ENCODE measurements at regions not wholly inside any gene's neighbourhood (a gene's known extent, or its start where the extent isn't known, plus 50 kb on each side); places are given as distances from the start of the nearest gene placed in this dataset.
"Not testable (repeated sequence)": the region's sequence is repeated elsewhere in the genome, so short reads cannot be mapped to it uniquely, and the experiment has no call there.

- Histone ChIP-seq H3K9ac (replicated peaks; ENCODE audit: extremely low read depth, insufficient read depth, low read length) (no peak overlapping the region), H3K9me1 (replicated peaks; ENCODE audit: control insufficient read depth, extremely low read depth, insufficient read depth, low read length) (no peaks in the 10 kb centered on the region), H3K4me1 (ENCODE audit: control insufficient read depth, extremely low read depth, insufficient read depth, low read length) (no peaks in the 10 kb centered on the region), H2AFZ (ENCODE audit: low read depth, low read length) (no peak overlapping the region), H3K4me3 (replicated peaks in 1 of 3; ENCODE audit: insufficient read depth in 1 of 3, low read depth in 1 of 3, low read length in 3 of 3) (no peak overlapping the region), H3K36me3 (ENCODE audit: control insufficient read depth in 2 of 2, extremely low read depth in 1 of 2, insufficient read depth in 2 of 2, low read length in 2 of 2) (no peaks in the 10 kb centered on the region), H3K4me2 (ENCODE audit: insufficient read depth, low read length) (no peak overlapping the region), H3K9me3 (replicated peaks; ENCODE audit: control insufficient read depth, insufficient read depth, low read length) (no peaks in the 10 kb centered on the region), H3K79me2 (ENCODE audit: control insufficient read depth, insufficient read depth, low read length) (no peaks in the 10 kb centered on the region), H4K20me1 (replicated peaks; ENCODE audit: control insufficient read depth, extremely low read depth, insufficient read depth, low read length) (no peaks in the 10 kb centered on the region), H3K27ac (ENCODE audit: insufficient read depth, low read depth, low read length) (no peak overlapping the region), H3K27me3 (ENCODE audit: control insufficient read depth in 2 of 2, insufficient read depth in 2 of 2, low read length in 2 of 2) (no peaks in the 10 kb centered on the region)
- dilution Hi-C loops (cut with MboI; ENCODE audit: extremely low pct_ligation_motif_present, low sequenced_read_pairs) (no loop called here), intact Hi-C loops (cut with micrococcal nuclease) (no loop called here)
- no peak for FAIRE-seq
- TF ChIP-seq GATA2 (IDR thresholded peaks at IDR 0.05; ENCODE audit: insufficient read depth, insufficient read length, low read depth, low read length) (no peak), CTCF (IDR thresholded peaks at IDR 0.05; ENCODE audit: extremely low read depth in 1 of 2, insufficient read depth in 1 of 2, low read depth in 1 of 2, low read length in 2 of 2) (no peak)
- ChIA-PET POLR2A (no interaction called here), CTCF (no interaction called here)
- DNase-seq (ENCODE audit: low read depth, low spot score), result no peak
- no TSS peak for BruUV-seq (replicated peaks)
These were observed 102.1 kb upstream of the LRPAP1 start for GRCh38 chr4:3634281-3634857.

GRCh38 chr4:3633277-3633676, 101.1 kb upstream of the LRPAP1 start:
- H3K4me2 ChIP-seq (ENCODE audit: insufficient read depth, low read length); H3K36me3 ChIP-seq (ENCODE audit: control insufficient read depth in 2 of 2, extremely low read depth in 1 of 2, insufficient read depth in 2 of 2, low read length in 2 of 2); H3K79me2 ChIP-seq (ENCODE audit: control insufficient read depth, insufficient read depth, low read length); H3K4me1 ChIP-seq (ENCODE audit: control insufficient read depth, extremely low read depth, insufficient read depth, low read length); BruUV-seq (replicated peaks); H3K27me3 ChIP-seq (ENCODE audit: control insufficient read depth in 2 of 2, insufficient read depth in 2 of 2, low read length in 2 of 2); H4K20me1 ChIP-seq (replicated peaks; ENCODE audit: control insufficient read depth, extremely low read depth, insufficient read depth, low read length); H3K9me3 ChIP-seq (replicated peaks; ENCODE audit: control insufficient read depth, insufficient read depth, low read length); intact Hi-C loops (cut with micrococcal nuclease); FAIRE-seq; H2AFZ ChIP-seq (ENCODE audit: low read depth, low read length); CTCF ChIA-PET; H3K27ac ChIP-seq (ENCODE audit: insufficient read depth, low read depth, low read length); H3K9me1 ChIP-seq (replicated peaks; ENCODE audit: control insufficient read depth, extremely low read depth, insufficient read depth, low read length); dilution Hi-C loops (cut with MboI; ENCODE audit: extremely low pct_ligation_motif_present, low sequenced_read_pairs); POLR2A ChIA-PET; H3K4me3 ChIP-seq (replicated peaks in 1 of 3; ENCODE audit: insufficient read depth in 1 of 3, low read depth in 1 of 3, low read length in 3 of 3); H3K9ac ChIP-seq (replicated peaks; ENCODE audit: extremely low read depth, insufficient read depth, low read length); DNase-seq (ENCODE audit: low read depth, low spot score): not testable (repeated sequence)

GRCh38 chr4:3632794-3633193, 100.6 kb upstream of the LRPAP1 start:
- H3K27ac ChIP-seq (ENCODE audit: insufficient read depth, low read depth, low read length); H3K27me3 ChIP-seq (ENCODE audit: control insufficient read depth in 2 of 2, insufficient read depth in 2 of 2, low read length in 2 of 2); H4K20me1 ChIP-seq (replicated peaks; ENCODE audit: control insufficient read depth, extremely low read depth, insufficient read depth, low read length); H2AFZ ChIP-seq (ENCODE audit: low read depth, low read length); dilution Hi-C loops (cut with MboI; ENCODE audit: extremely low pct_ligation_motif_present, low sequenced_read_pairs); CTCF ChIA-PET; H3K4me3 ChIP-seq (replicated peaks in 1 of 3; ENCODE audit: insufficient read depth in 1 of 3, low read depth in 1 of 3, low read length in 3 of 3); H3K9me1 ChIP-seq (replicated peaks; ENCODE audit: control insufficient read depth, extremely low read depth, insufficient read depth, low read length); FAIRE-seq; BruUV-seq (replicated peaks); POLR2A ChIA-PET; H3K79me2 ChIP-seq (ENCODE audit: control insufficient read depth, insufficient read depth, low read length); H3K9ac ChIP-seq (replicated peaks; ENCODE audit: extremely low read depth, insufficient read depth, low read length); H3K36me3 ChIP-seq (ENCODE audit: control insufficient read depth in 2 of 2, extremely low read depth in 1 of 2, insufficient read depth in 2 of 2, low read length in 2 of 2); H3K9me3 ChIP-seq (replicated peaks; ENCODE audit: control insufficient read depth, insufficient read depth, low read length); DNase-seq (ENCODE audit: low read depth, low spot score); H3K4me2 ChIP-seq (ENCODE audit: insufficient read depth, low read length); H3K4me1 ChIP-seq (ENCODE audit: control insufficient read depth, extremely low read depth, insufficient read depth, low read length); intact Hi-C loops (cut with micrococcal nuclease): not testable (repeated sequence)

Measured in endothelial cell of umbilical vein (primary cell).